Right lobe of liver (tissue), 6 donors: ENCODE measurements at regions not wholly inside any gene's neighbourhood (a gene's known extent, or its start where the extent isn't known, plus 50 kb on each side); places are given as distances from the start of the nearest gene placed in this dataset.

Experiments
- ATAC-seq, 4 donors: fragments of 200-7000 bp; cut with Tn5 transposase; one replicate each; pipeline ENCODE4 v1.9.1; 2020; ENCODE audit warnings: mild to moderate bottlenecking in 4 of 4, moderate library complexity in 4 of 4
- DNase-seq, 3 donors: peaks; one replicate each; pipeline ENCODE4 v3.0.0-alpha.2; 2020
- H3K27ac ChIP-seq, 3 donors: fragments of 200-600 bp; one replicate each; pipeline ENCODE4 v1.8.0; 2022
- H3K27me3 ChIP-seq, 2 donors: fragments of 200-600 bp; one replicate each; pipeline ENCODE4 v1.8.0; 2022
- H3K36me3 ChIP-seq, 4 donors: fragments of 200-600 bp; sonication (generic) in 1 of 4; one replicate each; pipeline versions ENCODE4 v1.5.1 to v1.8.0; 2017 to 2022; ENCODE audit warnings: control low read depth in 1 of 4
- H3K4me1 ChIP-seq, 4 donors: fragments of 200-600 bp; sonication (generic) in 1 of 4; one replicate each; pipeline versions ENCODE4 v1.5.1 to v1.8.0; 2017 to 2022; ENCODE audit warnings: control low read depth in 1 of 4
- H3K4me3 ChIP-seq, 3 donors: fragments of 200-600 bp; one replicate each; pipeline ENCODE4 v1.8.0; 2022
- H3K9me3 ChIP-seq, 4 donors: fragments of 200-600 bp; sonication (generic) in 1 of 4; one replicate each; pipeline versions ENCODE4 v1.5.1 to v1.8.0; 2017 to 2022; ENCODE audit warnings: control low read depth in 1 of 4
- CTCF ChIP-seq, 4 donors: fragments of 200-600 bp in 3 of 4; fragments of 450-650 bp in 1 of 4; IDR thresholded peaks; one replicate each; pipeline versions ENCODE4 v1.5.1 to v1.8.0; 2016 to 2022; ENCODE audit warnings: antibody characterized with exemption in 4 of 4, mild to moderate bottlenecking in 2 of 4
- POLR2A ChIP-seq: fragments of 450-650 bp; IDR thresholded peaks from one replicate; pipeline ENCODE4 v1.6.1; 2017; ENCODE audit warnings: antibody characterized with exemption, mild to moderate bottlenecking
- WGBS: methylation state at CpG from one replicate; pipeline ENCODE4 v1.1.6; 2018; ENCODE audit warnings: low coverage, low lambda C conversion rate; ENCODE audit not compliant: insufficient coverage; ENCODE audit errors: missing lambda C conversion rate; 5-methylcytosine and 5-hydroxymethylcytosine counted together
- intact Hi-C, 2 donors: fragments of 100-400 bp; cut with DNase I; formaldehyde crosslinking; loops; one replicate each; pipeline versions ENCODE4 v1.11.2 to v1.14.1; 2022
- donor health status: DM: no; HTN: yes; CAD: no.
- donor health status: DM: no; HTN: no; CAD: no.
- donor health status: DM: no; HTN: no; CAD: no.
- donor health status: DM: no; HTN: yes; CAD: no.
- donor health status: DM: no; HTN: yes; CAD: no.

- Histone ChIP-seq H3K4me1 (no peaks in the 10 kb centered on the region), H3K27ac (no peak overlapping the region), H3K36me3 (no peaks in the 10 kb centered on the region), H3K9me3 (no peaks in the 10 kb centered on the region), H3K4me3 (no peak overlapping the region), H3K27me3 (no peaks in the 10 kb centered on the region)
- intact Hi-C loops = no loop called here
- no peak for TF ChIP-seq CTCF (IDR thresholded peaks at IDR 0.05)
- no peak for TF ChIP-seq POLR2A
- DNase-seq (no peak), ATAC-seq (no peak)
- 67% methylated on average over 4 of the region's 4 CpGs for WGBS
Observed at GRCh38 chr4:153093802-153094201, 110.4 kb upstream of the TRIM2 start.

GRCh38 chr4:153094435-153094834 is 109.8 kb upstream of the TRIM2 start:
- intact Hi-C loops = no loop called here
- Histone ChIP-seq H3K36me3 (no peaks in the 10 kb centered on the region), H3K4me1 (no peaks in the 10 kb centered on the region), H3K9me3 (no peaks in the 10 kb centered on the region), H3K27ac (no peak overlapping the region), H3K4me3 (no peak overlapping the region), H3K27me3 (no peaks in the 10 kb centered on the region)
- ATAC-seq (no peak), DNase-seq (no peak)
- 76% methylated on average over 3 of the region's 3 CpGs for WGBS
- no peak for TF ChIP-seq POLR2A

GRCh38 chr4:153095448-153096204 is 108.6 kb upstream of the TRIM2 start:
- Histone ChIP-seq H3K27ac (no peak overlapping the region), H3K27me3 (no peaks in the 10 kb centered on the region), H3K9me3 (no peaks in the 10 kb centered on the region), H3K4me1 (no peaks in the 10 kb centered on the region), H3K4me3 (no peak overlapping the region), H3K36me3 (no peaks in the 10 kb centered on the region)
- ATAC-seq (no peak), DNase-seq (no peak)
- WGBS = 70% methylated on average over 9 of the region's 14 CpGs
- intact Hi-C loops = no loop called here
- TF ChIP-seq CTCF (IDR thresholded peaks at IDR 0.05) (no peak), POLR2A (no peak)

- Histone ChIP-seq H3K9me3 (no peaks in the 10 kb centered on the region), H3K27ac (no peak overlapping the region), H3K27me3 (no peaks in the 10 kb centered on the region), H3K4me3 (no peak overlapping the region), H3K4me1 (no peaks in the 10 kb centered on the region), H3K36me3 (no peaks in the 10 kb centered on the region)
- WGBS = 71% methylated on average over 1 of the region's 3 CpGs
- ATAC-seq (no peak), DNase-seq (no peak)
- intact Hi-C loops = no loop called here
- TF ChIP-seq CTCF (IDR thresholded peaks at IDR 0.05) (no peak), POLR2A (no peak)
Observed at GRCh38 chr4:153096344-153096743, 107.9 kb upstream of the TRIM2 start.

GRCh38 chr4:153098427-153098826 is 105.8 kb upstream of the TRIM2 start:
- Histone ChIP-seq H3K4me3 (no peak overlapping the region), H3K36me3 (no peaks in the 10 kb centered on the region), H3K27ac (no peak overlapping the region), H3K27me3 (no peaks in the 10 kb centered on the region), H3K9me3 (no peaks in the 10 kb centered on the region), H3K4me1 (no peaks in the 10 kb centered on the region)
- no peak for TF ChIP-seq POLR2A
- no peak for TF ChIP-seq CTCF (IDR thresholded peaks at IDR 0.05)
- 46% methylated on average over 3 of the region's 3 CpGs for WGBS
- intact Hi-C loops = no loop called here
- no peak for DNase-seq
- ATAC-seq = no peak
